GM23338 (cell line): ENCODE measurements at regions not wholly inside any gene's neighbourhood (a gene's known extent, or its start where the extent isn't known, plus 50 kb on each side); places are given as distances from the start of the nearest gene placed in this dataset.

Source experiments
- ATAC-seq: fragments of 200-7000 bp; cut with Tn5 transposase; 3 replicates; pipeline ENCODE4 v1.9.1; 2020
- DNase-seq: peaks from one replicate; pipeline ENCODE4 v3.0.0-alpha.2; 2015; ENCODE audit warnings: low spot score
- H2AFZ ChIP-seq: fragments of 200-600 bp; sonication (generic); 2 replicates; pipeline ENCODE4 v1.8.0; 2016; ENCODE audit warnings: antibody characterized with exemption, mild to moderate bottlenecking, moderate library complexity
- H3F3A ChIP-seq: fragments of 200-600 bp; sonication (generic); replicated peaks from 2 replicates; pipeline ENCODE4 v1.8.0; 2017; ENCODE audit warnings: antibody characterized with exemption, mixed run types, low read depth
- H3K27ac ChIP-seq: fragments of 200-600 bp; sonication (generic); 2 replicates; pipeline ENCODE4 v1.6.1; 2016; ENCODE audit warnings: low read depth
- H3K27me3 ChIP-seq: fragments of 200-600 bp; sonication (generic); 2 replicates; pipeline ENCODE4 v1.8.0; 2016; ENCODE audit warnings: mild to moderate bottlenecking, mixed run types, moderate library complexity; ENCODE audit not compliant: insufficient read depth
- H3K36me3 ChIP-seq: fragments of 200-600 bp; sonication (generic); 2 replicates; pipeline ENCODE4 v1.8.0; 2016; ENCODE audit warnings: mild to moderate bottlenecking; ENCODE audit not compliant: insufficient read depth
- H3K4me1 ChIP-seq: fragments of 200-600 bp; sonication (generic); 2 replicates; pipeline ENCODE4 v1.8.0; 2016; ENCODE audit warnings: mild to moderate bottlenecking, moderate library complexity; ENCODE audit not compliant: insufficient read depth
- H3K4me2 ChIP-seq: fragments of 200-600 bp; sonication (generic); 2 replicates; pipeline ENCODE4 v1.7.1; 2017; ENCODE audit warnings: mixed run types
- H3K4me3 ChIP-seq: fragments of 200-600 bp; sonication (generic); 2 replicates; pipeline ENCODE4 v1.6.1; 2016; ENCODE audit warnings: mixed run types
- H3K79me2 ChIP-seq: fragments of 200-600 bp; sonication (generic); replicated peaks from 2 replicates; pipeline ENCODE4 v1.8.0; 2017; ENCODE audit warnings: mild to moderate bottlenecking; ENCODE audit not compliant: insufficient read depth
- H3K9me2 ChIP-seq: fragments of 200-600 bp; sonication (generic); 2 replicates; pipeline ENCODE4 v1.8.0; 2017; ENCODE audit not compliant: insufficient read depth
- H4K20me1 ChIP-seq: fragments of 200-600 bp; sonication (generic); replicated peaks from 2 replicates; pipeline ENCODE4 v1.8.0; 2017; ENCODE audit warnings: mild to moderate bottlenecking; ENCODE audit not compliant: insufficient read depth
- H3K27ac Mint-ChIP-seq: 2 replicates; pipeline ENCODE4 v1.8.0; 2020; ENCODE audit warnings: inconsistent platforms, mild to moderate bottlenecking, moderate library complexity, mixed read lengths
- H3K27me3 Mint-ChIP-seq: 3 replicates; pipeline ENCODE4 v1.8.0; 2022; ENCODE audit warnings: low read depth, mild to moderate bottlenecking, moderate library complexity, mixed read lengths, inconsistent platforms; ENCODE audit not compliant: insufficient read depth, poor library complexity
- H3K36me3 Mint-ChIP-seq: 3 replicates; pipeline ENCODE4 v1.8.0; 2021; ENCODE audit warnings: low read depth, mild to moderate bottlenecking, inconsistent platforms, moderate library complexity, mixed read lengths
- H3K4me1 Mint-ChIP-seq: 3 replicates; pipeline ENCODE4 v1.8.0; 2020; ENCODE audit warnings: mild to moderate bottlenecking, inconsistent platforms, mixed read lengths
- H3K4me3 Mint-ChIP-seq: 3 replicates; pipeline ENCODE4 v1.8.0; 2021; ENCODE audit warnings: moderate library complexity, mild to moderate bottlenecking, inconsistent platforms, mixed read lengths
- H3K9me3 Mint-ChIP-seq: 3 replicates; pipeline ENCODE4 v1.8.0; 2020; ENCODE audit warnings: moderate library complexity, mild to moderate bottlenecking, inconsistent platforms, mixed read lengths
- CTCF ChIP-seq, 2 experiments: fragments of 200-600 bp in 1 of 2; sonication (generic) in 1 of 2; conservative IDR thresholded peaks; 2 replicates each; pipeline versions ENCODE4 v1.5.1 to v1.6.1; 2016 to 2017; ENCODE audit warnings: antibody characterized with exemption in 2 of 2, low read depth in 2 of 2, mild to moderate bottlenecking in 2 of 2, moderate library complexity in 1 of 2
- ETS1 ChIP-seq: IDR thresholded peaks from 2 replicates; pipeline ENCODE4 v1.6.1; 2016; ENCODE audit warnings: antibody characterized with exemption
- JUNB ChIP-seq: IDR thresholded peaks from one replicate; pipeline ENCODE4 v1.6.1; 2016; ENCODE audit warnings: antibody characterized with exemption; ENCODE audit not compliant: unreplicated experiment
- ZNF114 ChIP-seq: fragments of 250-450 bp; sonication (Bioruptor Pico); IDR thresholded peaks from 2 replicates; pipeline ENCODE4 v1.5.0; 2020; ENCODE audit warnings: mild to moderate bottlenecking, moderate library complexity

GRCh38 chr19:31880283-31880682, 465.1 kb upstream of the ZNF507 start:
- no peaks in the 10 kb centered on the region for H4K20me1 ChIP-seq
- DNase-seq (no peak), ATAC-seq (no peak; the same call in 2 of the 3 replicates)
- no peak overlapping the region for H3K27ac ChIP-seq
- TF ChIP-seq ZNF114 = no peak
- TF ChIP-seq JUNB = no peak
- no peaks in the 10 kb centered on the region for H3K27me3 ChIP-seq
- Mint-ChIP-seq H3K4me3 (no peak overlapping the region), H3K36me3 (no peaks in the 10 kb centered on the region), H3K9me3 (peaks cover 3% of the 10 kb centered on the region; the same call in 1 of the 3 replicates), H3K27ac (no peak overlapping the region), H3K4me1 (peaks cover 10% of the 10 kb centered on the region), H3K27me3 (no peaks in the 10 kb centered on the region)
- no peaks in the 10 kb centered on the region for H3F3A ChIP-seq
- no peaks in the 10 kb centered on the region for H3K36me3 ChIP-seq
- no peak overlapping the region for H3K4me3 ChIP-seq
- peaks cover 8% of the 10 kb centered on the region for H3K9me2 ChIP-seq
- no peak overlapping the region for H2AFZ ChIP-seq
- H3K4me1 ChIP-seq = no peaks in the 10 kb centered on the region
- no peaks in the 10 kb centered on the region for H3K79me2 ChIP-seq
- no peak overlapping the region for H3K4me2 ChIP-seq

GRCh38 chr19:31881988-31882387, 463.4 kb upstream of the ZNF507 start:
- Histone ChIP-seq H3K27ac (no peak overlapping the region), H2AFZ (peak overlapping the region; percentile 38; the same call in 1 of the 2 replicates), H3F3A (no peaks in the 10 kb centered on the region), H3K9me2 (peaks cover 8% of the 10 kb centered on the region; the same call in 1 of the 2 replicates), H3K4me1 (no peaks in the 10 kb centered on the region), H3K27me3 (no peaks in the 10 kb centered on the region), H3K36me3 (no peaks in the 10 kb centered on the region), H3K4me3 (no peak overlapping the region), H4K20me1 (no peaks in the 10 kb centered on the region), H3K79me2 (no peaks in the 10 kb centered on the region), H3K4me2 (no peak overlapping the region)
- TF ChIP-seq ETS1 = no peak
- no peak for TF ChIP-seq JUNB
- no peak for ATAC-seq
- Mint-ChIP-seq H3K27ac (no peak overlapping the region), H3K4me1 (peaks cover 10% of the 10 kb centered on the region), H3K36me3 (no peaks in the 10 kb centered on the region), H3K4me3 (no peak overlapping the region), H3K9me3 (peaks cover 3% of the 10 kb centered on the region; the same call in 1 of the 3 replicates), H3K27me3 (no peaks in the 10 kb centered on the region)
- no peak for DNase-seq

- ATAC-seq = peak; percentile 43
- TF ChIP-seq ETS1 (no peak), JUNB (no peak), CTCF (conservative IDR thresholded peaks at IDR 0.05; ENCODE audit: low read depth in 2 of 2) (peak; percentile 25 to 28; a peak in 3 of 4 replicates)
Observed at GRCh38 chr19:31882709-31883108, 462.7 kb upstream of the ZNF507 start.

More at GRCh38 chr19:31882709-31883108, 462.7 kb upstream of the ZNF507 start:
- Mint-ChIP-seq H3K4me1 (peaks cover 10% of the 10 kb centered on the region; the same call in 2 of the 3 replicates), H3K27ac (no peak overlapping the region), H3K27me3 (peaks cover 2% of the 10 kb centered on the region), H3K4me3 (no peak overlapping the region), H3K36me3 (no peaks in the 10 kb centered on the region), H3K9me3 (no peaks in the 10 kb centered on the region; the same call in 2 of the 3 replicates)
- no peaks in the 10 kb centered on the region for H3F3A ChIP-seq
- no peaks in the 10 kb centered on the region for H3K4me1 ChIP-seq
- no peaks in the 10 kb centered on the region for H3K79me2 ChIP-seq
- H4K20me1 ChIP-seq = no peaks in the 10 kb centered on the region
- H3K27me3 ChIP-seq = no peaks in the 10 kb centered on the region
- peak overlapping the region; percentile 38; the same call in 1 of the 2 replicates for H2AFZ ChIP-seq
- 0 out of 2 replicates have a peak, but pooled peaks cover 8% of the 10 kb centered on the region for H3K9me2 ChIP-seq
- H3K4me3 ChIP-seq = no peak overlapping the region
- no peak overlapping the region for H3K4me2 ChIP-seq
- DNase-seq = peak; percentile 16
- H3K36me3 ChIP-seq = no peaks in the 10 kb centered on the region
- H3K27ac ChIP-seq = no peak overlapping the region
